Esophagus squamous epithelium (tissue), 4 donors: ENCODE measurements at regions not wholly inside any gene's neighbourhood (a gene's known extent, or its start where the extent isn't known, plus 50 kb on each side); places are given as distances from the start of the nearest gene placed in this dataset.

Source experiments
- CTCF ChIP-seq, 6 experiments: fragments of 450-650 bp in 4 of 6; fragments of 200-600 bp in 2 of 6; sonication (generic) in 2 of 6; IDR thresholded peaks; one replicate each; pipeline ENCODE4 v1.5.1; 2016 to 2019; ENCODE audit warnings: antibody characterized with exemption in 6 of 6, mild to moderate bottlenecking in 4 of 6, moderate library complexity in 4 of 6
- POLR2A ChIP-seq, 4 donors: fragments of 450-650 bp; IDR thresholded peaks; one replicate each; pipeline ENCODE4 v1.6.1; 2017; ENCODE audit warnings: antibody characterized with exemption in 4 of 4, mild to moderate bottlenecking in 4 of 4, moderate library complexity in 3 of 4

GRCh38 chr12:91601054-91601453, 418.4 kb upstream of the DCN start:
- TF ChIP-seq CTCF (IDR thresholded peaks at IDR 0.05) (no peak), POLR2A (IDR thresholded peaks at IDR 0.05) (no peak)
